Neural cell (in vitro differentiated cells): ENCODE measurements at regions not wholly inside any gene's neighbourhood (a gene's known extent, or its start where the extent isn't known, plus 50 kb on each side); places are given as distances from the start of the nearest gene placed in this dataset.

Source experiments
- EP300 ChIP-seq: fragments of 450-650 bp; conservative IDR thresholded peaks from 2 replicates; pipeline ENCODE4 v1.6.1; 2014; ENCODE audit warnings: antibody characterized with exemption, mild to moderate bottlenecking, moderate library complexity; ENCODE audit not compliant: poor library complexity, severe bottlenecking
- EZH2 ChIP-seq: fragments of 200-600, 300-800 bp; shearing (Covaris generic), sonication (generic); IDR thresholded peaks from 2 replicates; pipeline ENCODE4 v1.6.1; 2014; ENCODE audit warnings: antibody characterized with exemption, low read length, borderline replicate concordance, mild to moderate bottlenecking; ENCODE audit not compliant: insufficient read depth, poor library complexity, severe bottlenecking
- MXI1 ChIP-seq: fragments of 450-650 bp; conservative IDR thresholded peaks from 2 replicates; pipeline ENCODE4 v1.6.1; 2014; ENCODE audit warnings: antibody characterized with exemption, mild to moderate bottlenecking; ENCODE audit not compliant: poor library complexity, severe bottlenecking
- POLR2AphosphoS5 ChIP-seq: IDR thresholded peaks from 2 replicates; pipeline ENCODE4 v1.6.1; 2012
- RAD21 ChIP-seq: fragments of 450-650 bp; conservative IDR thresholded peaks from 2 replicates; pipeline ENCODE4 v1.6.1; 2014; ENCODE audit warnings: antibody characterized with exemption, mild to moderate bottlenecking, moderate library complexity
- REST ChIP-seq: IDR thresholded peaks from 2 replicates; pipeline ENCODE4 v1.6.1; 2012; ENCODE audit warnings: borderline replicate concordance
- SMC3 ChIP-seq: fragments of 450-650 bp; conservative IDR thresholded peaks from 2 replicates; pipeline ENCODE4 v1.6.1; 2014; ENCODE audit warnings: antibody characterized with exemption, mild to moderate bottlenecking, moderate library complexity; ENCODE audit not compliant: poor library complexity
- TAF1 ChIP-seq: IDR thresholded peaks from 2 replicates; pipeline ENCODE4 v1.6.1; 2012; ENCODE audit warnings: low read depth
- TF ChIP-seq, protein P1 (sequence below): fragments of 450-650 bp; IDR thresholded peaks from 2 replicates; pipeline ENCODE4 v1.5.1; 2014; ENCODE audit warnings: antibody characterized with exemption, mild to moderate bottlenecking, moderate library complexity; ENCODE audit not compliant: poor library complexity, severe bottlenecking

DNA sequence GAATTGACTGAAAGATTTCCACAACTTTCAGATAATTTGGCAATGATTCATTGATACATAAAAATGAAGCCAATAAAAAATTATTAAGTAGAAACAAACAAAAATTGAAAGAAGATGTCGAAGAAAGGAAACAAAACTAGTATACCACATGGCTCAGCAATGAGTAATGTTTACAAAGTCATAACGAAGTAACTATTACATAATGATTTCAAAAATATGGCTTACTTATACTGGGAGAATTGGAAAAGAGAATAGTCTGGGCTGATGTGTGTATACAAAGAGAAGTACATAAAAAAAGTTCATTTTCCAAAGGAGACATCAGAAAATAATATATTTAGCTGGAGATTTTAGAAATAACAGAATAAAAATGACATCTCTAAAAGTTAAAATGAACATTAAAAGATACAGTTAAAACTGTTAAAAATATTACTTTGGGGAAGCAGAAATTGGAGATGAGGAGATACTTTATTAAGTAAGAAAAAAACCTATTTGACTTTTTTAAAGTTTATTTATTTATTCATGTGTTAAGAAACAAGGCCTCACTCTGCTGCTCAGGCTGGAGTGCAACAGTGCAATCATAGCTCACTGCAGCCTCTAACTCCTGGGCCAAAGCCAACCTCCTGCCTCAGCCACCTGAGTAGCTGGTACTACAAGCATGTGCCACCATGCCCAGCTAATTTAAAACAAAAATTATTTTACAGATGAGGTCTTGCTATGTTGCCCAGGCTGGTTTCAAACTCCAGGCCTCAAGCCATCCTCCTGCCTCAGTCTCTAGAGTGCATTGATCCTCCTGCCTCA is 409.7 kb upstream of the PIK3C3 start:
- TF ChIP-seq, protein P1, sequence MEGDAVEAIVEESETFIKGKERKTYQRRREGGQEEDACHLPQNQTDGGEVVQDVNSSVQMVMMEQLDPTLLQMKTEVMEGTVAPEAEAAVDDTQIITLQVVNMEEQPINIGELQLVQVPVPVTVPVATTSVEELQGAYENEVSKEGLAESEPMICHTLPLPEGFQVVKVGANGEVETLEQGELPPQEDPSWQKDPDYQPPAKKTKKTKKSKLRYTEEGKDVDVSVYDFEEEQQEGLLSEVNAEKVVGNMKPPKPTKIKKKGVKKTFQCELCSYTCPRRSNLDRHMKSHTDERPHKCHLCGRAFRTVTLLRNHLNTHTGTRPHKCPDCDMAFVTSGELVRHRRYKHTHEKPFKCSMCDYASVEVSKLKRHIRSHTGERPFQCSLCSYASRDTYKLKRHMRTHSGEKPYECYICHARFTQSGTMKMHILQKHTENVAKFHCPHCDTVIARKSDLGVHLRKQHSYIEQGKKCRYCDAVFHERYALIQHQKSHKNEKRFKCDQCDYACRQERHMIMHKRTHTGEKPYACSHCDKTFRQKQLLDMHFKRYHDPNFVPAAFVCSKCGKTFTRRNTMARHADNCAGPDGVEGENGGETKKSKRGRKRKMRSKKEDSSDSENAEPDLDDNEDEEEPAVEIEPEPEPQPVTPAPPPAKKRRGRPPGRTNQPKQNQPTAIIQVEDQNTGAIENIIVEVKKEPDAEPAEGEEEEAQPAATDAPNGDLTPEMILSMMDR: no peak
- TF ChIP-seq EZH2 (no peak), REST (no peak), POLR2AphosphoS5 (no peak), TAF1 (no peak), RAD21 (no peak), EP300 (no peak), SMC3 (no peak), MXI1 (no peak)
